Fibroblast of lung (primary cell): ENCODE measurements at regions not wholly inside any gene's neighbourhood (a gene's known extent, or its start where the extent isn't known, plus 50 kb on each side); places are given as distances from the start of the nearest gene placed in this dataset.

Source experiments
- CTCF ChIP-seq, 2 donors: IDR thresholded peaks in 1 of 2; conservative IDR thresholded peaks in 1 of 2; 1 replicate in 1 of 2; 2 replicates in 1 of 2; pipeline ENCODE4 v1.5.1; 2011 to 2012; ENCODE audit warnings: low read length in 2 of 2, control low read depth in 1 of 2, inconsistent platforms in 1 of 2, low read depth in 1 of 2, mild to moderate bottlenecking in 1 of 2
- EZH2 ChIP-seq: IDR thresholded peaks from 2 replicates; pipeline ENCODE4 v1.5.1; 2012; ENCODE audit warnings: low read length, control low read depth, mild to moderate bottlenecking; ENCODE audit errors: missing control alignments

GRCh38 chr1:232562855-232563510 lies 67.0 kb downstream of the SIPA1L2 start:
- TF ChIP-seq CTCF (conservative IDR thresholded peaks at IDR 0.05 in 1 of 2, IDR thresholded peaks at IDR 0.05 in 1 of 2; ENCODE audit: low read depth in 1 of 2, low read length in 2 of 2), result no peak
- no peak for TF ChIP-seq EZH2
